B cell (primary cell): ENCODE measurements at regions not wholly inside any gene's neighbourhood (a gene's known extent, or its start where the extent isn't known, plus 50 kb on each side); places are given as distances from the start of the nearest gene placed in this dataset.

Experiments used
- CTCF ChIP-seq: fragments of 200-600 bp; IDR thresholded peaks from one replicate; pipeline ENCODE4 v1.8.0; 2022; ENCODE audit warnings: antibody characterized with exemption, mild to moderate bottlenecking
- EZH2 ChIP-seq: IDR thresholded peaks from 2 replicates; pipeline ENCODE4 v1.6.1; 2012; ENCODE audit warnings: borderline replicate concordance, low read depth, mild to moderate bottlenecking, moderate library complexity, low read length; ENCODE audit not compliant: insufficient read depth, poor library complexity, severe bottlenecking

GRCh38 chr2:41955316-41956043 lies 92.3 kb upstream of the PKDCC start:
- TF ChIP-seq CTCF (no peak), EZH2 (no peak)
